NCI-H345 (cell line): ENCODE measurements at regions not wholly inside any gene's neighbourhood (a gene's known extent, or its start where the extent isn't known, plus 50 kb on each side); places are given as distances from the start of the nearest gene placed in this dataset.
A peak's percentile ranks its signal among the peaks of the same experiment; 100 is the strongest.
"Not testable (repeated sequence)": the region's sequence is repeated elsewhere in the genome, so short reads cannot be mapped to it uniquely, and the experiment has no call there.

Source experiments
- DNase-seq: peaks from one replicate; lab custom pipeline; 2025; lab: John Stamatoyannopoulos, UW

- no peak for DNase-seq
These were observed 296.0 kb upstream of the PTBP2 start for GRCh38 chr1:96425382-96426129.

DNA sequence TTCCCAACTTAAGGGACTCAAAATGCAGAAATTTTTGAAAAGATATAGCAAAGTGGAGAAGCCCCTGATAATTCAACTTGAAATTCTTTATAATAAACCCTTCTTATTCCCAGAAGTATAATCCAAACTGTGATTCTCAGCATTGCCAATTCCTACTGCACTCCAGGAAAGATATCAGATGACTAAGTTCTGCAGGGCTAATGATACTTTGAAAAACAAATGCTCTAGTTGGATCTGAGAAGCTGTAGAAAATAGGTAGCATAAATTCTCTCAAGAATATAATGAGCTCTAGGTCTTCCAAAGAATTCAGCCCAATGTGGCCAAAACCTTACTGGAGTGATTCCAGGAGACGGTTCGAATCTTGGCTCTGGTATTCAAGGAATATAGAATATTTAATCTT, 294.0 kb upstream of the PTBP2 start:
- no peak for DNase-seq

DNA sequence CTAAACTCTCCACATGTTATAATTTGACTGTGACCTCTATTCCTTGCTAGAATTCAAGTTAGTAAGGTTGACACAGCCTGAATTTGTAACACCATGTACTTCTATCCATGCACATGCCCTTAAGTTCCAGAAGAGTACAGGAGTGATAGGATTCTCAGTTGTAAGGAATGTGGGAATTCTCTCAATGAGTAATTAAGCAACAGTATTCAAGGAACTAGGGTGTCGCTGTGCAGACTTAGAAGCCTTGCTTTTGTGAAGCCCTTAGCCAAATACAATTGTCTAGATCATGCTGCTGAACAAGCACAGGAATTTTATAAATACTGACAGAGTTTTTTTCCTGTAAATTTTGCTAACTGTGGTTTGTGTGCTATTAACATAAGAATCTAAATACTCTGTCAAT, 276.3 kb upstream of the PTBP2 start:
- no peak for DNase-seq

- no peak for DNase-seq
These were observed 257.5 kb upstream of the PTBP2 start for GRCh38 chr1:96464066-96464465.

GRCh38 chr1:96464522-96464921, 257.1 kb upstream of the PTBP2 start:
- no peak for DNase-seq

DNA sequence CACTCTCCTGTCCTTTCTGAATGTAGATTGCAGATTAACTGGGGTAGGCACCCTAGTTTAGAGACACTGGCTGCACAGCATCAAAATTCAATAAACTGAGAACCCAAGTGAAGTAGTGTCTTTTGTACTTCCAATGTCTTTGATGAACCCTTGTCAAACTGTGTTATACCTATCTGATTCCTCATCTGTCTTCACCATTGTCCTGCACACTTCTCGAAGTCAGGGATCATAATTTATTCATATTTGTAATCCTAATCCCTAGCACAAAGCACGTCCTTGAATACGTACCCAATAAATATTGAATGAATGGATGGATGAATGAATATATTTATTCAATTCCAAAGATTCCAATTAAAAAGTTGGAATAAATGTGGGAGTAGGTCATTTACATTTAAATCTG, 256.6 kb upstream of the PTBP2 start:
- DNase-seq, result no peak

- DNase-seq, result no peak
These were observed 256.1 kb upstream of the PTBP2 start for GRCh38 chr1:96465441-96465840.

DNA sequence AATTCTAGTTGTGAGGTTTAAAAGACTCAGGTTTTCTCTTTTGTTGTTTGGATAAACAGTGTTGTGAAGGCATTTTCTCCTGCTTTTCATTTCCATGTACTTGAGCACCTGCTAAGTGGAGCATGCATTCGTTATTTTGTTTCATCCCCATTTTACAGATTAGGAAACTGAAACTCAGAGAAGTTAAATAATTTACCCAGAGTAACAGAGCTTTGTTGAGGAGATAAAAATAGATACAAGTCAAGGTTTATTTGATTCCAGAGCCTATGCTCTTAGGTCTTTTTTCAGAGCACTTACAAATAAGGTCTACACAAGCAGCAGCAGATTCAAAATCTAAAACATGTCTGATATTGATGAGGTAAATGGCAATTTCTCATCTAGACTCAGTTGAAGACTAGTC, 254.7 kb upstream of the PTBP2 start:
- no peak for DNase-seq

GRCh38 chr1:96469726-96470125, 251.9 kb upstream of the PTBP2 start:
- not testable (repeated sequence) for DNase-seq

DNA sequence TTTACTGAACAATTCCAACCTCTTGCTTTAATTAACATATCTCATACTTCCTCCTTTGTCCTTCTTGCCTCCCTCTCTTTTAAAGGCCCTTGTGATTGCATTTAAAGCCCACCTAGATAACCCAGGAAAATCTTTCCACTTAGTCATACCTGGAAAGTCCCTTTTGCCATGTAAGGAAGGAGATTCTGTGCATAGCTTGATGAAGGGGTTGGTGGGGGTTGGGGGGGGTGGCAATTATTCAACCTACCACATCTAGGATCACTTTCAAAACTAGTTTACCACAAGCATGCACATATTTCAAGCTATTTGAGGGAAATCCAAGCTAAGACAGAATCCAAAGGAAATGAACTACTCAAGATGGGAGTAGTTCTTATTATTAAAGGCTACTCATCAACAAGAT, 249.1 kb upstream of the PTBP2 start:
- no peak for DNase-seq

DNA sequence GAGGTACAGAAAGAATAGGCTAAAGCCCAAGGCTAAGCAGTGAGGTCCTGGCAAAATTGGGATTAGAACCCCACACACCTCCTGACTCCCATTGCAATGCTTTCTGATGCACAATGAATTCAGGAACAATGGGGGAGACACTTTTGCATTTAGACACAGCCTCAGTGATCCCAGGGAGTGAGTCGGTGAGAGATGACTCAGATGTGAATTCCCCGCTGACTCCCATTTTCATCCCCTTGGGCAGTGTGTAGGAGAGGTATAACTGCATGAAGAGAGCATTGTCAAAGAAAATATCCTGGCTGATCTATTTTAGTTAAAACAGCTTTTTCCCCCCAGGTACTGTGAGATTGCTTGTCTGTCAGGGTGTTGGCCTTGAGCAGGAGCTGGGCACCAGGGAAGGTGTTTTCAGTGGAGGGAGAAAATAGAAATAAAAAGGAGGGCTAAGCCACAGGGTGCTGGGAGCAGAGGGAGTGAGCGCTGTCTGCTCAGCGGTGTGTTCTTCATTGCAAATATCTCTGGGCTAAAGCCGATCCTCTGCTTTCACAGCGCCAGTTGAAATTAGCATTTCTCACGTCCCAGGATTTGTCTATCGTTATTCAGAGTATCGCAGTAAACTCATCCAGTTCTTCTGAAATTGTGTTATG, 247.7 kb upstream of the PTBP2 start:
- DNase-seq, result peak; percentile 40

DNA sequence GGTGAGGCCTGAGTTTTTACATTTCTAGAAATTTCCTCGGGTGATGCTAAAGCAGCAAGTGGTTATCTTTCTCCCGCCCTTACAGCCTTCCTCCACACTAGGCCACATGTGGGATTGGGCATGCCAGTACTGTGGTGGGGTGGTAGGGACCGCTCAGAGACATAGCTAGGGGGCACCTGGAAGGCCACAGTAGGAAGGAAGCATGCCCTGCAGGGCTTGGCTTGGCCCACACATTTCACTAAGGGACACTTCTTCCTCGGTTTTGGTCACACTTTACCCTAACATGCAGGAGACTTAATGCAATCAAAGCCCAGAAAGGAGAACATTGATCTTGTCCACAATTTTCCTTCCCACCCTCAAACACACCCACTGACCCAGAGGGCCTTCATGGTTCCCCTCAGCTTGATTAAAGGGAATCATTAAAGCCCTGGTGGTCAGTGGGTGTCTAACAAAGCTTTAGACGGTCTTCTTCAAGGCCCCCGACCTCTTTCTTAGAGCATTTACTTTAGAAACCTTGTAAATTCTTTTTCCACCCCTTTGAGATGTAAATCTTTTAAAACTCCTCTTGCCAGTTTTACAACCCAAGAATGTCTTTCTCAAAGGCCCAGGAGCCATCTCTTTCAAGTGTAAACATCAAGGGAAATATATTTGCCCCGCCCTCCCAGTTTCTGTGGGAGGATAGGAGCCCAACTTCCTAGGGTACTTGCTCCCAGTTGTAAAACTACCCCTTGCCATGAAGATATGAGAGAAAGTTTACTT, 246.4 kb upstream of the PTBP2 start:
- no peak for DNase-seq

GRCh38 chr1:96475903-96476302, 245.7 kb upstream of the PTBP2 start:
- DNase-seq, result no peak

GRCh38 chr1:96478228-96478627, 243.4 kb upstream of the PTBP2 start:
- DNase-seq, result peak; percentile 56

DNA sequence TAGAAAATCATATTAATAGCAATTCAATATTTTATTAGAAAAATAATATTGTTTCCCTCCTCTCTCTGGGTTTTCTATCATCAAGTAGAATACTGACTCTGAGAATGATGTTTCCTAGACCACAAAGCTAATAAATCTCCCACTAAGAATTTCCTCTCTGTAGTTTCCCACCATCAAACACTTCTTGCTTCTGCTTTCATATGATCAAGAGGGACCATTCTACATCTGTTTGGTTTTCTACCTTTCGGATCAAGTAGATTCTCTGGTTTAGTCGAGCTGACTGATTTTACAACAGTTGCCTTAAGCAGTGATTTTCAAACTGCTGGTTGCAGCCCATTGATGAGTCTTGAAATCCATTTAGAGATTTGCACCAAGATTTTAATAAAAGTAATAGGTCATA, 240.2 kb upstream of the PTBP2 start:
- DNase-seq, result no peak

- DNase-seq, result no peak
These were observed 239.0 kb upstream of the PTBP2 start for GRCh38 chr1:96482616-96483015.

- DNase-seq, result no peak
These were observed 234.2 kb upstream of the PTBP2 start for GRCh38 chr1:96487394-96487793.

GRCh38 chr1:96487971-96488370, 233.6 kb upstream of the PTBP2 start:
- no peak for DNase-seq

DNA sequence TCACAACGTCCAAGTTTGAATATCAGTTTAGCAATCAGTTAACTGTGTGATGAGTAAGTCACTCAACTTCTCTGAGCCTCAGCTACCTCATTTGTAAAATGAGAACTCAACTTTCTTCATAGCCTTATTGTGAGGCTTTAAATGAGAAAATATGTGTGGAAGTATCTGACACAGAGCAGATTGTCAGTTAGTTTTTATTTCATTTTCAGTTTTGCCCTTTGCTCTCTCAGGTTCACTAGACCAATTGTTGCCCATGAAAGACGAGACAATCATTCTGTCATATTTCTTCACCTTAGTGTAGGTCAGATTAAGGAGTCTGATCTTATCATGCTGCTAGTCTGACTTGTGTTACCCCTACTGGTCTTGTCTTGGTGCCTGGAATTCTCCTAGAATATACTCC, 232.8 kb upstream of the PTBP2 start:
- no peak for DNase-seq

GRCh38 chr1:96492236-96492635, 229.3 kb upstream of the PTBP2 start:
- peak; percentile 4 for DNase-seq

DNA sequence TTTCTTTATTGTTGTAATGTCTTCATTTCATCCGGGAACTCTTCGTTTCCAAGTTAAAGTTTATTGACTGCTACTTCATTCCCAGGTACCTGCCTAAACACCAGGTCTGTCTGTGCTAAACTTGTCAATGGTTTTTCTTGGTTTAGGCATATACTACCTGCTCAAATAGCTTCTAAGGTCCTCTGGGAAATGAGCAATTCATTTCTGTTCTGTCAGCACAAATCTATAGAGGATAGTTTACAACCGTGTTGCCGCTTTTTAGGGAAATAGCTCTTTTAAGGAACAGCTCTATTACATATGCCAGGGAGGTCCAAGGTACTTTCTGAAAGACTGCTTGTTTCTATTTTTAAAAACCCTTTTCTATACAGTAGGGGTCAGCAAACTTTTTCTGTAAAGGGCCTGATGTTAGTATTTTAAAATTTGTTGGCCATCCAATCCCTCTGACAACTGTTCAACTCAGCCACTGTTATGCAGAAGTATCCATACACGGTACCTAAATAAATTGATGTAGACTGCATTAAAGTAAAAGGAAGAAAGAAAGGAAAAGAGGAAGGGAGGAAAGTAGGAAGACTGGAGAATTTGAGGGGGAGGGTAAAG, 222.7 kb upstream of the PTBP2 start:
- no peak for DNase-seq

- DNase-seq, result no peak
These were observed 213.4 kb upstream of the PTBP2 start for GRCh38 chr1:96508233-96508632.

DNA sequence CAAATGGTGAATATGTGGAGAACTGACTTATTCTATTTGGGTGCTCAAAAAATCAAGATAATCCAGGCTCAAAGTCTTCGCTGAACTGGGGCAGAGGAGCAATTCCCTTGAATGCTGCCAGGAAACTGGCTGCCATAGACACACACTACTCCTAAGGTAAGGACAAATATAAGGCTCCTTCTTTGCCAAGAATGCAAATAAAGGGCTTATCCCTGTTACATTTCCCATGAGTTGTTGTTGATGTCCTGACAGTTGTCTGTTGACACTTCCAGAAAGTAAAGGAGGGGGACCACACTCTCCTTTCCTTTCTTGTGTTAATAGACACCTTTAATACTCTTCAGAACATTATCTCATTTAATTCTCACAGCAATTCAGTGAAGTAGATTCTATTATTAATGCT, 212.2 kb upstream of the PTBP2 start:
- no peak for DNase-seq
